Fibroblast of skin of scalp (primary cell): ENCODE measurements at regions not wholly inside any gene's neighbourhood (a gene's known extent, or its start where the extent isn't known, plus 50 kb on each side); places are given as distances from the start of the nearest gene placed in this dataset.
A peak's percentile ranks its signal among the peaks of the same experiment; 100 is the strongest.
"Not testable (repeated sequence)": the region's sequence is repeated elsewhere in the genome, so short reads cannot be mapped to it uniquely, and the experiment has no call there.

Experiments used
- DNase-seq: peaks from one replicate; pipeline ENCODE4 v3.0.0-alpha.2; 2013

- peak; percentile 88 for DNase-seq
Observed at GRCh38 chr6:15953152-15953880, 175.6 kb upstream of the MYLIP start.

GRCh38 chr6:15952231-15953151, 176.4 kb upstream of the MYLIP start:
- no peak for DNase-seq

DNA sequence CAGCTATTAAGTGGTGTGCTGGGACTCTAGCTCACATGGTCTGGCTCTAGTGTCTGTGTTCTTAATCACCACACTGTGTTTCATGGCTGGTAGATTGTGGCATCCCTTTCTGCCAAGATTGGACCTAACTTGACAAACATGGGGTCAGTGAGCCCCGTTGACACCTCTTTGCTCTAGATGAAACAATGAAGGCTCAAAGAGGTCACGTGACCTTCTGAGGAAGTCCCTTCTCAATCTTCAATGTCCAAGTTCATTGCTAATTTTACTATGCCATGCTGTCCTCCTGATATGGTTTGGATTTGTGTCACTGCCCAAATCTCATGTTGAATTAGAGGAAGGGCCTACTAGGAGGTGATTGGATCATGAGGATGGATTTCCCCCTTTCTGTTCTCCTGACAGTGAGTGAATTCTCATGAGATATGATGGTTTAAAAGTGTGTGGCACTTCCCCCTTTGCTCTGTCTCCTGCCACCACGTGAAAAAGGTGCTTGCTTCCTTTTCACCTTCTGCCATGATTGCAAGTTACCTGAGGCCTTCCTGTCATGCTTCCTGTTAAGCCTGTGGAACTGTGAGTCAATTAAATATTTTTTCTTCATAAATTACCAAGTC, 177.8 kb upstream of the MYLIP start:
- no peak for DNase-seq

GRCh38 chr6:15949982-15950381, 178.9 kb upstream of the MYLIP start:
- no peak for DNase-seq

GRCh38 chr6:15948930-15949900, 179.7 kb upstream of the MYLIP start:
- DNase-seq, result no peak

GRCh38 chr6:15947923-15948322, 181.0 kb upstream of the MYLIP start:
- DNase-seq, result no peak

- DNase-seq, result no peak
Observed at GRCh38 chr6:15947436-15947835, 181.4 kb upstream of the MYLIP start.

DNA sequence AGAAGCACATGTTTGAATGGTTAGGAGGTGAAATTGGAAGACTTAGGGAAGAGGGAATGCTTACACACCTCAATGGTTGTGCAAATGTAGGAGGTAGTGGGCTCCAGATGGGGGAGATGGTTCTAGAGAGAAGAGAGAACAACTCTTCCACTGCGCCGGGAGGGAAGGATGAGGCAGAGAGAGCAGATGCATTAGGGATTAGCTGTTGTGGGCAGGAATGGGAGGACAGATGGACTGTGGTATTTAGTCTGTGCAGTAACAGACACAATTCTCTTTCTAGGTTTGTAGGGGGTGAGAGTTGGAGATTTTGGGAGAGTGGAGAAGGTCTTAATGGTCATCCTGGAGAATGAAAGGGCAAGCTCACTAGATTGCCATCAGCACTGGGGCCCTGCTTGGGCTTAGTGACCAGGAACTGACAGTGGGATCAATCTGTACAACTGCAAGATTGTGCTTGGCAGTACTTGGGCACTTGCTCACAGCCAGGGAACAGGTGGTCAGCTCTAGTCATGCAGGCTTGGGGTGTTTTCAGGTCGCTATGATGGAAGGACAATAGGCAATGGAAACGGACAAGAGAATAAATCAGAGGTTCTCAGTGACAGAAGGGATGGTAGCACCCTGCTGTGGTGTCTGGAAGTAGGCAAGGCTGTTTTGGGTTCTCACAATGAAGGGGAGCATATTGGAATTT, 182.0 kb upstream of the MYLIP start:
- no peak for DNase-seq

- peak; percentile 71 for DNase-seq
Observed at GRCh38 chr6:15945593-15946159, 183.2 kb upstream of the MYLIP start.

- no peak for DNase-seq
Observed at GRCh38 chr6:15943423-15943822, 185.5 kb upstream of the MYLIP start.

GRCh38 chr6:15941168-15941567, 187.7 kb upstream of the MYLIP start:
- DNase-seq, result no peak

- no peak for DNase-seq
Observed at GRCh38 chr6:15938107-15938506, 190.8 kb upstream of the MYLIP start.

DNA sequence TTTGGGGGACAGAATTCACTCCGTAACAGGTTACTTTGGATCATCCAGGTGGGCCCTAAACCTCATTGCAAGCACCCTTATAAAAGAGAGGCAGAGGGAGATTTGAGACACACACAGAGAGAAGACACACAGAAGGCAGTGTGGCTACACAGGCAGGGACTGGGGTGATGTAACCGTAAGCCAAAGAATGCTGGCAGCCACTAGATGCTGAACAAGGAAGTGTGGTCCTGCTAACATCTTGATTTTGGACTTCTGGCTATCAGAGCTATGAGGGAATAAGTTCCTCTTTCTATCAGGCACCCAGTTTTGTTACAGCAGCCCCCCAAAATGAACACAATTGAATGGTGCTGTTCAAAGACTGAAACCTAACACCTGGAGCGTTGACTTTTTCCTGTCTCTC, 191.3 kb upstream of the MYLIP start:
- DNase-seq, result no peak

GRCh38 chr6:15936503-15936902, 192.4 kb upstream of the MYLIP start:
- no peak for DNase-seq

GRCh38 chr6:15935661-15936060, 193.2 kb upstream of the MYLIP start:
- DNase-seq, result no peak

DNA sequence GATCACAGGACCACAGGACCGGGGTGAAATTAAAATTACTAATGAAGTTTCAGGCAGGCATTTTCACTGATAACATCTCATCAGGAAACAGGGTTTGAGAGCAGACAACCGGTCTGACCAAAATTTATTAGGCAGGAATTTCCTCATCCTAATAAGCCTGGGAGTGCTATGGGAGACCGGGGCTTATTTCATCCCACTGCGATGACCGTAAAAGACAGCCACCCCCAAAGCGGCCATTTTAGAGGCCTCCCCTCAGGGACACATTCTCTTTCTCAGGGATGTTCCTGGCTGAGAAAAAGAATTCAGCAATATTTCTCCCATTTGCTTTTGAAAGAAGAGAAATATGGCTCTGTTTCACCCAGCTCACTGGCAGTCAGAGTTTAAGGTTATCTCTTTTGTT, 197.2 kb upstream of the MYLIP start:
- DNase-seq, result not testable (repeated sequence)

GRCh38 chr6:15930207-15930606, 198.7 kb upstream of the MYLIP start:
- DNase-seq, result no peak

- DNase-seq, result no peak
Observed at GRCh38 chr6:15929685-15930084, 199.2 kb upstream of the MYLIP start.

- peak; percentile 56 for DNase-seq
Observed at GRCh38 chr6:15927531-15928225, 201.2 kb upstream of the MYLIP start.

- DNase-seq, result no peak
Observed at GRCh38 chr6:15926256-15926655, 202.6 kb upstream of the MYLIP start.

GRCh38 chr6:15924893-15925292, 204.0 kb upstream of the MYLIP start:
- DNase-seq, result no peak
